Peyer's patch (tissue), 4 donors: ENCODE measurements at regions not wholly inside any gene's neighbourhood (a gene's known extent, or its start where the extent isn't known, plus 50 kb on each side); places are given as distances from the start of the nearest gene placed in this dataset.

ENCODE experiments used
- CTCF ChIP-seq, 6 experiments: fragments of 450-650 bp in 4 of 6; fragments of 200-600 bp in 2 of 6; sonication (generic) in 1 of 6; IDR thresholded peaks; one replicate each; pipeline ENCODE4 v1.5.1; 2017 to 2019; ENCODE audit warnings: antibody characterized with exemption in 6 of 6, mild to moderate bottlenecking in 3 of 6, moderate library complexity in 1 of 6
- POLR2A ChIP-seq, 2 donors: fragments of 450-650 bp; IDR thresholded peaks; one replicate each; pipeline ENCODE4 v1.5.1; 2017; ENCODE audit warnings: antibody characterized with exemption in 2 of 2, mild to moderate bottlenecking in 2 of 2, moderate library complexity in 2 of 2

- TF ChIP-seq POLR2A (IDR thresholded peaks at IDR 0.05) = no peak
- TF ChIP-seq CTCF (IDR thresholded peaks at IDR 0.05) = no peak
These were observed 95.9 kb downstream of the KCNF1 start for GRCh38 chr2:11007331-11008264.
